NCI-H524 treated with DMSO at 0.1 percent for 48 hours (cell line): ENCODE measurements at regions not wholly inside any gene's neighbourhood (a gene's known extent, or its start where the extent isn't known, plus 50 kb on each side); places are given as distances from the start of the nearest gene placed in this dataset.
"Not testable (repeated sequence)": the region's sequence is repeated elsewhere in the genome, so short reads cannot be mapped to it uniquely, and the experiment has no call there.

Source experiments
- DNase-seq: peaks from one replicate; lab custom pipeline; 2025; lab: John Stamatoyannopoulos, UW

DNA sequence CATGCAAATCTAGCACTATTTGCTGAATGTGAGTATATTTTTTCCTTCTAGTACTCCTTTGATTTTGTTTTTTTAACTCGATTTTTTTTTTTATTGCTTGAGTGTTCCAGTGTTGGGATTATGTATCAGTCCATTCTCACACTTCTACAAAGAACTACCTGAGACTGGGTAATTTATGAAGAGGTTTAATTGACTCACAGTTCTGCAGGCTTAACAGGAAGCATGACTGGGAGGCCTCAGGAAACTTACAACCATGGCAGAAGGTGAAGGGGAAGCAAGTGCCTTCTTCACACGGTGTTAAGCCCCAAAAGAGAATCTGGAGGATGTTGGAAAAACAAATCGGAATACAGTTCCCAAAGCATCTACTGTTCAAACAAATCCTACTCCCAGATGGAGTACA lies 69.1 kb downstream of the ZNF518B start:
- DNase-seq, result not testable (repeated sequence)

DNA sequence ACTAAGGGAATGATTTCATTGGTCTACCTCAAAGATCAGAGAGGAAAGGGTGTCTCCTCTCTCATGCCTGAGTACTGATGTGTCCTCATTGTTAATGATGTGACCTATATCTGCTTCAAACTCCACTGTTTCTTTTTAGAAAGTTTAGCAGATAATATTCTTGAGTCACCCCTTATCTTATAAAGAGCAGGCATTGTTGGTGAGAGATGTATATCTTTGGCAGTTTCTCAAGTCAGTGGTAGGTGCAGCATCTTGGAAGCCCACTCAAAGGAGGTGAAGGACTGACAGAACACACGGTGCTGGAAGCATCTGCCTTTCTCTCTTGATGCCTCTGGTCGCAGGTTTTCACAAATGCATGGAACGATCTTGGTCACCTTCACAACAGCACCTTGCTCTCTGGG lies 71.2 kb downstream of the ZNF518B start:
- DNase-seq, result no peak

DNA sequence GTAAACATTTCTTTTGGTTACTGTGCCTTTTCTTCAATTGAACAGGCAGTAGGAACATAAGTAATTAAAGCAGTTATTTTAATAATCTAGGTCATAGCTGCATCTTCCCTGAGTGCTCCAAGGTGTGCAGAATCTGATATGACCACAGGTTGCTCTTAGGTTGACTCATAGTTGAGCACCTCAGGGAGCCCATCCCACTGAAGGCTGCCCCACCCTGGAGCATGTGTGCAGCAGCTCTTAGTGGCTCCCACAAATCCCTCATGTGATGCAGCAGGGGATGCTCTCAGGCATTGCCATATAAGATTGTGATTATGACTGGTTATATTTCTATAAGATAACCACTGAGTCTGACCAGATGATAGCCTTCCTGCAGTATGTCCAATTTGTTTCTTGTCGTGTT lies 72.3 kb downstream of the ZNF518B start:
- no peak for DNase-seq

DNA sequence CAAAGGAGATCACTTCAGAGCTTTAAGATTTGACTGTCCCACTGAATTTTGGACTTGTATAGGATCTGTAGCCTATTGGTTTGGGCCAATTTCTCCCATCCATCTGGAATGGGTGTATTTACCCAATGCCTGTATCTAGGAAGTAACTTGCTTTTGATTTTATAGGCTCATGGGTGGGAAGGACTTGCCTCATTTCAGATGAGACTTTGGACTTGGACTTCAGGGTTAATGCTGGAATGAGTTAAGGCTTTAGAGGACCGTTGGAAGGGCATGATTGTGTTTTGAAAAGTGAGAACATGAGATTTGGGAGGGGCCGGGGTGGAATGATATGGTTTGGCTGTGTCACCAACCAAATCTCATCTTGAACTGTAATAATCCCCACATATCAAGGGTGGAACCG lies 73.8 kb downstream of the ZNF518B start:
- no peak for DNase-seq

DNA sequence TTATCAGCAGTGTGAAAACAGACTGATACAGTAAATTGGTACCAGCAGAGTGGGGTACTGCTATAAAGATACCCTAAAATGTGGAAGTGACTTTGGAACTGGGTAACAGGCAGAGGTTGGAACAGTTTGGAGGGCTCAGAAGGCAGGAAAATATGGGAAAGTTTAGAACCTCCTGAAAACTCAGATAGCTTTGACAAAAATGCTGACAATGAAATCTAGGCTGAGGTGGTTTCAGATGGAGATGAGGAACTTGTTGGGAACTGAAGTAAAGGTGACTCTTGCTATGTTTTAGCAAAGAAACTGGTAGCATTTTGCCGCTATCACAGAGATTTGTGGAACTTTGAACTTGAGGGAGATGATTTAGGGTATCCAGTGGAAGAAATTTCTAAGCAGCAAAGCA lies 75.1 kb downstream of the ZNF518B start:
- not testable (repeated sequence) for DNase-seq

DNA sequence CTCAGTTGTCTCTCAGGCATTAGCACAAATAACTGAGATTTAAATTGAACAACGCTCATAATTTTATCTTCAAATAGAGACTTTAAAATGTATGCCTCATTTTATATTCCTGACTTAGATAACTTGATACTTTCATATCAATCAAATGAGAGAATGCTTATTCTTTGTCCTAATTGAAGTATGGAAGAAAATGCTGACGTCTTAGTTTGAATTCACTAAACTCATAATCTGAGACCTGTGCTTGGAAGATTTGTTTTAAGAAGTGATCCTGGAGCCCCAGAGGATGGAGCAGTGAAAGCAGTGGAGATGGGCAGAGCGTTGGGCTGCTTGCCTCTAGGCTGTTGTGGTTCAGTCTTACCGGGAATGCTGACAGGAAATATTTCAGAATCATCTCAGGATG lies 76.1 kb downstream of the ZNF518B start:
- no peak for DNase-seq

DNA sequence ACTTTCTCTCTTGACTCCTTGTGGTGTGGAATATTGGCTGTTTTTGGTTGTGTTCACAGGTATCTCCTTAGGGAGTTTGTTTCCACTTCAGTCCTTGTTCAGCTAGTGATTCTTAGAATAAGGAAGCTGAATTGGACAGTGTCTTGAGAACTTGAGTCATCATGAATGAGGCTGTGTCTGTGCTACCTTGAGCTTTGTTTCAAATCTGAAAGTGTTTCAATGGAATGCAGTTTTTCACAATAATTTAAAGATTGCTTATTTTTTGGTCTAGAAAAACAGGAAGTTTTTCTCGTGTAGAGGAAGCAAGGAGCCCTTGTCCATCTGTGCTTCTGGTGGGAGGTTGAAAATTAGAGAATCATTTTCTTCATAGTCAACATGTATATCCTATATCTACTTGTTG lies 76.5 kb downstream of the ZNF518B start:
- no peak for DNase-seq

DNA sequence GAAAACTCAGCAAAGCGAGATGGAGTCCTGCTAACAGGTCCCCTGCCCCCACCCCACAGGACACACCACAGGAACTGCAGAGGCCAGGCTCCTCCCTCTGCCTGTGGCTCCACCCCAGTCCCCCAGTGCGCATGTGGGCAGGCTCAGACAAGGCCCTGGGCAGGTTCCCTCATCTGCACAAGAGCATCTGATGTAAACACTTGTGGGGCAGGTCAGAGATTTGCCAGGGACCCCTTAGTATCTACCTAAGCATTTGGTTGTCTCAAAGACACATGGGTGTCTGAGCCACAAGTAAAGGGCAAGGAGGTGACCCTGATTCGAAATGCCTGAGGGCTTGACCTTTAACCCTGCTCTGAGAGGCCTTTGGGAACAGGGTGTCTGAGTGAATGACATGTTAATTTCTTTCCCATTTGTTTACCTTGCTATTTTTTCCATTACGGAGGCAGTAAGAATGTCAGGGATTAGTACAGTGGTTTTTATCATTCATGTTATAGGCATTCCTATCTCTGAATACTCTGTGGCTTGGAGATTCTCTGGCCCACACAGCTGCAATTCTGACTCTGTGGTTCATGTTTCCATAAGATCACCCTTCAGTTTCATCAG lies 85.3 kb downstream of the ZNF518B start:
- no peak for DNase-seq

DNA sequence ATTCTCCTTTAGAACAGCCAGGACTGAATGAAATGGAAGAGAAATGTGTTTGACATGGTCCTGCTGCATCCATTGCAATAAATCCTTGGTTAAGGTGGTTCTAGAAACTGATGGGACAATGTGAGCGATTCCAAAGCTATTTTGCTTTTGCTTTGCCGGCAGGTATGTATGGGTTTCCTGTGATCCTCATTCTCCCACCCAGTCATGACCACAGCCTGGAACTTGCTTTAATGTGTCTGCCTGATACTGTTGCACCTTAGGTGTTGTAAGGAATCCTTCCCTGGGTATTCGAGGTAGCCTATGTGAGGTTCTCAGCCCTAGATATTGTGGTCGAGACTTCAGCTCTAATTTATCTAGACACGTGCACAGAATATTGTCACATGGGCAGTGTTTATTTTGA lies 86.1 kb downstream of the ZNF518B start:
- no peak for DNase-seq

DNA sequence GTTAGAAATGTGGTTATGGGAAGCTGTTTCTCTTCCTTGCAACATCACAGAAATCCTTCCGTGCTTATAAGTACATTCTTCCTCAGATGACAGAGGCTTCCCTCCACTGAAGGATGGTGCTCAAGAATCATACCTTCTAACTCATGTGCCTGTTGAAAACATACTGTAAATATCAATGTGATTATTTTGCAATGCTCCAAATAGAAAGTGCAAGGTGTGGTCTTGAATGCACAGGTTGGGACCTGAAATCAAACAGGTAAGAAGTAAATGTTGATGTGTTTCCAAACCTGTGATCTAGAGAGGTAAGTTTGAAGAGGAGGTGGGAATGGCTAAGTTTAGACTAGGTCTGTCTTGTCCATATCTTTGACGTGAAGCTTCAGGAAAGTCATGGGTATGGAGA lies 87.7 kb downstream of the ZNF518B start:
- DNase-seq, result no peak

DNA sequence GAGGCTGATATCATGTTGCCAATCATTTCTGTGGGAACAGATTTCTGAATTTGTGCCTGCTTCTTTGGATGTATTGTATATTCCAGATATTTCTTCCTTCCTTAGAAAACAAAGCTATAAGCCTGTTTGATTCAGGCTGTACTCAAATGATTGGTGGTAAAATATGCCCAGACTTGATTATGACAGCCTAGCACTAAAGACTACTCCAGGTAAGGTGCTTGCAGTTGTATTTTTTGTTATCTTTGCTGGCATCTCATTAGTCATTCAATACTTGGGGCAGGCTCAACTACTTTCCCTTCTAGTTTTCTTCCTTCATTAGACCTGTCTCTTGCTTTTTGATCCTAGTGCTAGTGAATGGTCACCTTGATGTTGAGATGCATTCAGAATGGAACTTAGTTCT lies 90.6 kb downstream of the ZNF518B start:
- no peak for DNase-seq

DNA sequence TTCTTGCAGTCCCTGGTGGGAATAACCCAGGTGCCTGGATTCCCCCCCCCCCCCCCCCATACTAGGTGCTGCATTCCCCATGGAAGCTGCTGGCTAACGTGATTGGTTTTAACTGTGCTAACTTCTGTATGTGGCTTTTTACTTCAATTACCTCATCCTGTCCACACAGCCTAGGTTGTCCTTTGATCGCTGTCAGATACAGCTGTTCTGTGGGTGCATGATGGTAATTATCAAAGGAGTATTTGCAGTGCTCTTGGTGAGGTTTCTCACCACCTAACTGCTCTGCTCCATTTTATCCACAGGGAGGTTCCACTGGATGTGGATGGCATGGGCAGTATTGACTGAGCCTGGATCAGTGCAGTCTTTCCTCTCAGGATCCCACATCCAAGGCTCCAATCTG lies 93.0 kb downstream of the ZNF518B start:
- DNase-seq, result no peak

DNA sequence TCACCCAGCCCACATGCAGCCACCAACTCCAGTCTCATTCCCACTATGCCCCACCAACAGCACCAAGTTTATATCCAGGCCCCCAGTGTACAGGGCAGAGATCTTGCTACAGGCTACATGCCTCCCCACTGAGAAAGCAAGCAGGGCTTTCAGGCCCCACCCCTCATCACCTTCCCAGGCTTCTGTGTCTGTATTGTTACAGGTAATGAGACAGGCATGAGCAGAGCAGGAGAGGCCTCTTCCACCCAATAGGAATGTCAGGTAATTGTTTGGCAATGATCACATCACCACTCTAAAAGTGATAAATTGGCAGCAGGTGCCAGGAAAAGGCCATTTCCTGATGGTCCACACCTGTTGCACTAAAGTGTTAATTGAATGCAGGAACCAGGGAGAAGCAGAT lies 102.5 kb downstream of the ZNF518B start:
- no peak for DNase-seq

DNA sequence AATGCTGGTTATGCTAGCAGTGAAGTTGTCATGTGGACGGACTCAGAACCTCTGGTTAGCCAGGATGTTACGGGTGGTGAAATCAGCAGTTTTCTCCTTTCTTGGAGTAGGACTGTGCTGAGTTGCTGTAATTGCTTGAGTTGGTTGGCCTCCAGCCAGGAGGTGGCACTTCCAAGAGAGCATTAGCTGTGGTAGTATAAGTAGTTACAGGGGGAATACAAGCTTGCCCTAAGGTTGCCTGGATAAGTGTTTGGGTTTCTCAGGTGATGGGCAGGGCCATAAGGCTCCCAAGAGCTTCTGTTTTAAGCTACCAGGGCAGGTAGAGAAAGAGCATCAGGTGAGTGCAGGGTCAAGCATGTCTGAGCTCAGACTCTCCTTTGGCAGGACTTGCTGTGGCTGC lies 103.0 kb downstream of the ZNF518B start:
- DNase-seq, result no peak

DNA sequence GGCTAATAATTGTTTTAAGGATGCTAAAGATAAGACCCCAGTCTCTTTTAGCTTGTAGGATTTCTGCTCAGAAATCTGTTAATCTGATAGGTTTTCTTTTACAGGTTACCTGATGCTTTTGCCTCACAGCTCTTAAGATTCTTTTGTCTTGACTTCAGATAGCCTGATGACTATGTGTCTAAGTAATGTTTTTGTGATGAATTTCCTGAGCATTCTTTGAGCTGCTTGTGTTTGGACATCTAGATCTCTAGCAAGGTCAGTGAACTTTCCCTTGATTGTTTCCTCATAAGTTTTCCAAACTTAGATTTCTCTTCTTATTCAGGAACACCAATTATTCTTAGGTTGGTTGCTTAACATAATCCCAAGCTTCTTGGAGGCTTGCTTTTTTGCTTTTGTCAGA lies 104.1 kb downstream of the ZNF518B start:
- DNase-seq, result no peak

DNA sequence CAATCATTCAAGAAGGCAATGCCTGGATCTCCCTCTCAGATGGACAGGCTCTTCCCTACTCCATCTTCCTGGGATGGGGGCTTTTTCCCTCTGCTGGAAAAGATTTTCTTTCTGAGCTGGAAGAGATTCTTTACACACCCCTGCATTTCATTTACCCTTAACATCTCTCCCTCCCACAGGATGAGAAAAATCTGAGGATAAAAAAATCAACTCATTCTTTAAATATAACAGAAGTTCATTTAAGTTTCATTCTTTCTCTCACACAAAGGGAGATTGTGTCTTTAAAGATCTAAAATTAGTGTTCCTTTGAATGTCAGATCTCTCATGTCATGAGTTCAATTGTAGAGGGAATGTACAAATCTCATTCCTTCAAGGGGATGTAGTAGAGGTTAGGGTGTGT lies 109.0 kb downstream of the ZNF518B start:
- DNase-seq, result no peak

DNA sequence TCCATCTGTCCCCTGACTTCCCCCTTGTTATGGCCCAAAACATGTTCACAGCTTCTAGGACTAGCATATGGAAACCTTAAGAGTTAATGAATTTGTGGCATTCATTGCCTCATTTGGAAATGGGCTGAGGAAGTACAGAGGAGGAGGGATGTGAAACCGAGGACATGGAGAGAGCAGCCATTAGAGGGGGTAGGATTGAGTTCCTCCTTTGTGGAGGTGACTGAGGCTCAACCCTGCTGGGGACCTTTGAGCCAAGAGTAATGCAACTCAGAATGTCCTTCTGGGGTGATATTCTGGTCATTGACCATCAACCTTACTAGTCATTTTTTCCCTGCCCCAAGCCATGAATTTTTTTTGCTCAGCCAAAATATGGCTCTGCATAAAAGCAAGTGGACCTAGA lies 109.4 kb downstream of the ZNF518B start:
- no peak for DNase-seq

DNA sequence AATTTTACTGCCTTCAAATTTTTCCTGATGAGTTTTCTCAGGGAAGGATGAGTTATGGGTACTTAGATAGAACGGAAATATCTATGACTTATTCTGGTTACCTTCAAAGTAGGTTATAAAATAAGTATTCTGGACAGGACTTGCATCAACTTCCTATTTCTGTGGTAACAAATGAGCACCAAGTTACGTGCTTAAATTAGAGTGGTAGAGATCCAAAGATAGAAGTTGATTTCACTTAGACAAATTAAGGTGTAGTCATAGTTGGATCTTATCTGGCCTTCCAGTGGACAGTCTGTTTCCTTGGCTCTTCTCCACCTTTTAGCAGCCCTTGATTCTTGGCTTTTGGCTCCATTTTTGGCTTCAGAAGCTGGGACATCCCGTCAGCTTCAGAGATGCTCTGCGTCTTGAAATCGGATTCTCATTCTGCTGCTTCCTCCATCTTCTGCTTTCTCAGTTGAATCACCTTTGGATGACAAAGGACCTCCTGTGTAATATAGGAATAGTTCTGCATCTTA lies 109.9 kb downstream of the ZNF518B start:
- no peak for DNase-seq

DNA sequence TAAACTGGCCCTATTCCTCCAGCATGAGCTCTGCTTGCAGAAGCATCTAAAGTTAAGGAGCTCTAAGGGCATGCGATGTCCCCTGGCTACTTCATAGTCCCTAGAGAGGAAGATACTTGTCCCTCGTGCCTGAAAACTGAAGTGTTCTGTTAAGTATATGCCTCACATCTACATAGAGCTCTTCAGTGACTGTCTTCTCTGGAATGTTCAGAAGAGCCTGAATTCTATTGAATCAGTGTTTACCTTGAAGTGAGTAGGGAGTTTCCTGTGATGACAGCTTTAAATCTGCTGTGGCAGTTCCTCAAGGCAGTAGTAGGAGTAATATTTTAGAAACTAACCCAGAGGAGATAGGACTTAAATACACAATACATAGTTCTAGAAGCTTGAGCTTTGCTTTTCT lies 111.2 kb downstream of the ZNF518B start:
- no peak for DNase-seq

DNA sequence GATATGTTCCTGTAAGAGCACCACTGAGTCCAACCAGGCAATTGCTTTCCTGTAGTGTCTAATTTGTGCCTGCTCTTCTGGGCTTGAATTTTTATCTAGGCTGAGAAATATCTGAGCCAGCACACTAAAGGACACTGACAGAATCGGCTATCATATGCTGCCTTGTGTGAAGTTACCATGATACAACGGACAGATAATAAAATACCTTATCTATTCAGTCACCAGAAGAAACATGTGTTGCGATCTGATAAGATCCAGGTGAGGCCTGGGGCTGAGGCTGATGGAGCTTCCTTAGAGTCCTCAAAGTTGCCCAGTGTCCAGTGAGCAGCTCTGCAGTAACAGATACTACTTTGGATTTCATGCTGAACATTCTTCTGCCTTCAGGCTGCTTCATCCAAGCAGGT lies 111.8 kb downstream of the ZNF518B start:
- no peak for DNase-seq

DNA sequence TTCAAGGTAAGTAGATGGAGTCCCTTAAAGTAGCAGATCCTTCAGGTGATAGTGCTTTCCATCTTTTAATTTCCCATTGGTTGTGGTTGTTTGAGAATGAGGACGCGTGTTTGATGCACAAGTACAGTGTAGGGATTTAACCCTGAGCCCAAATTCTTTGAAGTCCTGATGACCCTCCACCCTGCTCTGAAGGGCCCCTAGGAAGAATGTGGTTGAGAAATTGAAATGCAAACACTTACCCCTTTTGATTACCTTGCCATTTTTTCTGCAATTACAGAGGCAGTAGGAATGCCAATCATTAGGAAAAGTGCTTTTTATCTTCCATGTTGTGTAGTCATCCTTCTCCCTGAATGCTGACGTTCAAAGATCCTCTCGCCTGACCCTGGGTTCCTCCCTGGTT lies 112.4 kb downstream of the ZNF518B start:
- no peak for DNase-seq

DNA sequence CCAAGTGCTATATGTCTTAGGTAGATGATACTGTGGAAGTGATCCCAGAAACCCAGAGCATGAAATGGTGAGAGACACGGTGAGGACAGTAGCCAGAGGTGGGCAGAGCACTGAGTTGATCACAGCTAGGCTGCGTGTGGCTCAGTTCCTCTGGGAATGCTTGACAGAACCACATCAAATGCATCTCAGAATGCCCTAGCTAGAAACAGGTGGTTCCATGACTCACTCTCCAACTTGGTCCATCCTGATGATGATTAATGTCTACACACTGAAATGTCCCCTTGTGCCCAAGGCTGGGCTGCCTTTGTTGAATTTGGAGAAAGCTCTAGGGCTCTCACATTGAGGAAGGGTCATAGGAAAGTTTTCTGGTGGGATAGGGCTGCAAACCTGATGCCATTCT lies 113.6 kb downstream of the ZNF518B start:
- DNase-seq, result no peak

DNA sequence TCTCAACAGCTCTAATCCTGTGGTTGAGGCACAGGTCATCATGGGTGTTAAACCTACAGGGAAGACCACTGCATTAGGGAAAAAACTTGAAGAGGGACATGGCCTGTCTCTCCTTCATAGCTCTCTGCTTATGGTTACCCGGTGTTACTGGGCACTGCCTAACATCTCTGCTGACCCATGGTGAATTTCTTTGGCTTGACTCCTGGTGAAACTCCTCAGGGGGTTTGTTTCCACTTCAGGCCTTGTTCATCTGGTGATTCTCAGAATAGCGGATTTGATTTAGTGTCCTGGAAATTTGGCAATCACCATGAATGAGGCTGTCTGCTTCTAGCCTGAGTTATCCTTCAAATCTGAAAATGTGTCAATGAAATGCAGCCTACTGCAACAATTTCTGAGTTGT lies 114.4 kb downstream of the ZNF518B start:
- DNase-seq, result no peak

DNA sequence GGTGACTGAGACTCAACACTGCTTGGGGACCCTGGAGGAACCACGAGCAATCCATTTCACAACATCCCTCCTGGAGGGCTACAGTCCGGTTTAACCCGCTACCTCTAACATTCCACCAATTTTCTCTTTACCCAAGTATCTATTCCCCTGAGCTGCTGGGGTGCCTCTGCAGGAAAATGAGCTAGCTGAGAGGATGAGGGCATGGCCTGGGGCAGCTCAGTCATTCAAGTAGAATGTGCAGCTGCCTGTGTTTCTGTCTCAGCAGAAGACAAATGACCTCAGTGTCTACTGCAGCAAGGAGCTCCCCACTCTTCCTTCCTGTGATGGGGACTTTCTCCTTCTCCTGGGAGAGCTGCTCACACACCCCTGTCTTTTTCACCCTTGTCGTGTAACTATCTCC lies 120.8 kb downstream of the ZNF518B start:
- no peak for DNase-seq

DNA sequence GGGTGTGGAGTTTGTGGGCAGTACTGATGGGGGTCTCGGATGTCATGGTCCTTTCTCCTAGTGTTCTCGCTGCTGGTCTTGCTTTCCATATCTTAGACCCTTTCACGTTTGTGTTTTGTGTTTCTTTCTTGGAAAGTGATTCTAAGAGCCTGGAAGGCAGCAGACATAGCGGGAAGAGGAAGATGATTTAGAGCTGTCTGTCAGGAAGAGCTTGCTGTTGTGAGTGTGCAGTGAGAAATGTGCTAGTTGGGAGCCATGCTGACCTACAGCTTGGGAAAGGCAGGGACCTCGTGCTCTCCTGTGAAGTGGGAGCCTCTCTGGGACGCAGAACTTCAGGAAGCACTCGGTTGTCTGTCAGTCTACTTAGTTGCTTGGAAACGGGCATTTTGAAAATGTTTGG lies 122.2 kb downstream of the ZNF518B start:
- no peak for DNase-seq
